ENCODE measurements at regions not wholly inside any gene's neighbourhood (a gene's known extent, or its start where the extent isn't known, plus 50 kb on each side); places are given as distances from the start of the nearest gene placed in this dataset.

DNA sequence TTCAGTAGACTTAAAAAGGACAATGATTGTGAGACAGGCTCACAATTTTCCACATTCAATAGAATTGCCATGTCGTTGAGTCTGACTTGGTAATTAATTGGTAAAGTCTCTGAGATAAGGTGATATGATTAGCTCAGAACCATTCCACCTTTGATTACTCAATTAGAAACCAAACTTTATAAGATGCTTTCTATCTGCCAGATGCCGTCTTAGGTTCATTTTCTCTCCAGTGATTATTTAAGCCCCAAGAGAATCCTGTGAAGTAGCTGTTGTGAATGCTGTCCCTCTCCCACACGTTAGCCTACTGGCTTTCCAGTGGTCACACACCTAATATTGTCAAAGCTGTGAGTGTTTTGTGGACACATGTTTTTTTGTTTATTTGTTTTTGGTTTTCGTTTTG lies 528.9 kb upstream of the ZNF462 start:
- no peak for TF ChIP-seq POLR2AphosphoS5 (IDR thresholded peaks at IDR 0.05)
- TF ChIP-seq CTCF (IDR thresholded peaks at IDR 0.05) = no peak
- TF ChIP-seq EP300 (IDR thresholded peaks at IDR 0.05; ENCODE audit: low read depth) = no peak
- no peak for TF ChIP-seq POLR2A (IDR thresholded peaks at IDR 0.05)
- WGBS, 2 donors (ENCODE audit: low coverage in 1 of 2) = 54 to 63% methylated on average over 4 of the region's 4 CpGs
- H3K9me3 ChIP-seq = no peaks in the 10 kb centered on the region
- intact Hi-C loops (cut with DNase I; ENCODE audit: low total_unique reads) = no loop called here
- H3K27me3 ChIP-seq = no peaks in the 10 kb centered on the region
- in situ Hi-C loops (cut with MboI; ENCODE audit: low pct_ligation_motif_present in 1 of 4, low pct_unique_long_range_greater_than_20kb in 1 of 4, low sequenced_read_pairs in 3 of 4) = no loop called here
- no peak for DNase-seq
- H3K4me1 ChIP-seq = no peaks in the 10 kb centered on the region
- H3K27ac ChIP-seq = no peak overlapping the region
- H3K4me3 ChIP-seq = no peak overlapping the region
- H3K36me3 ChIP-seq = no peaks in the 10 kb centered on the region

DNA sequence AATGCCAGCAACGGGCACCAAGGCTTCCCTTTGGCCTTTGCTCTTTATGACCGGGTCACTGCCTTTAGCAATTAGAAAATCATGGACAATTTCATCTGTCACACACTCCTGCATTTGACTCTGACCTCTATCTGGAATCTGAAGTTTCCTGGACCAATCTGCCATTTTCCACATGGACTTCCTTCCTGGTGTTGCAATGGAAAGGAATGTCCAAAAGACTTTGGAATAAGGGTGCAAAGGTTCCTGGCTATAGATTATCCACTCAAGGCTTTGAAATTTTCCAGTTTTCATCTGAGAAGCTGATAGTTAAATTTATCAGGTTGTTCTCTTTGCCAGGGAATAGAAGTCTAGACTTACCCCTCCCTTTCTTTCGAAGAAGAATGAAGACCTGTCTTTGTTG lies 523.1 kb upstream of the ZNF462 start:
- DNase-seq = no peak
- Histone ChIP-seq H3K27me3 (no peaks in the 10 kb centered on the region), H3K4me1 (no peaks in the 10 kb centered on the region), H3K9me3 (no peaks in the 10 kb centered on the region), H3K36me3 (no peaks in the 10 kb centered on the region), H3K27ac (no peak overlapping the region), H3K4me3 (no peak overlapping the region)
- 33 to 70% methylated on average over 1 to 3 of the region's 3 CpGs for WGBS, 2 donors (ENCODE audit: low coverage in 1 of 2)
- intact Hi-C loops (cut with DNase I; ENCODE audit: low total_unique reads) = no loop called here
- TF ChIP-seq CTCF (IDR thresholded peaks at IDR 0.05) (no peak), POLR2A (IDR thresholded peaks at IDR 0.05) (no peak), EP300 (IDR thresholded peaks at IDR 0.05; ENCODE audit: low read depth) (no peak), POLR2AphosphoS5 (IDR thresholded peaks at IDR 0.05) (no peak)
- in situ Hi-C loops (cut with MboI; ENCODE audit: low pct_ligation_motif_present in 1 of 4, low pct_unique_long_range_greater_than_20kb in 1 of 4, low sequenced_read_pairs in 3 of 4) = no loop called here

GRCh38 chr9:106350777-106351176 lies 512.2 kb upstream of the ZNF462 start:
- Histone ChIP-seq H3K4me3 (no peak overlapping the region), H3K9me3 (no peaks in the 10 kb centered on the region), H3K27me3 (no peaks in the 10 kb centered on the region), H3K36me3 (no peaks in the 10 kb centered on the region), H3K4me1 (no peaks in the 10 kb centered on the region), H3K27ac (no peak overlapping the region)
- in situ Hi-C loops (cut with MboI; ENCODE audit: low pct_ligation_motif_present in 1 of 4, low pct_unique_long_range_greater_than_20kb in 1 of 4, low sequenced_read_pairs in 3 of 4) = no loop called here
- WGBS, 2 donors (ENCODE audit: low coverage in 1 of 2) = 68 to 80% methylated on average over 1 of the region's 1 CpG
- TF ChIP-seq POLR2A (IDR thresholded peaks at IDR 0.05) (no peak), POLR2AphosphoS5 (IDR thresholded peaks at IDR 0.05) (no peak), EP300 (IDR thresholded peaks at IDR 0.05; ENCODE audit: low read depth) (no peak), CTCF (IDR thresholded peaks at IDR 0.05) (no peak)
- intact Hi-C loops (cut with DNase I; ENCODE audit: low total_unique reads) = no loop called here
- no peak for DNase-seq

DNA sequence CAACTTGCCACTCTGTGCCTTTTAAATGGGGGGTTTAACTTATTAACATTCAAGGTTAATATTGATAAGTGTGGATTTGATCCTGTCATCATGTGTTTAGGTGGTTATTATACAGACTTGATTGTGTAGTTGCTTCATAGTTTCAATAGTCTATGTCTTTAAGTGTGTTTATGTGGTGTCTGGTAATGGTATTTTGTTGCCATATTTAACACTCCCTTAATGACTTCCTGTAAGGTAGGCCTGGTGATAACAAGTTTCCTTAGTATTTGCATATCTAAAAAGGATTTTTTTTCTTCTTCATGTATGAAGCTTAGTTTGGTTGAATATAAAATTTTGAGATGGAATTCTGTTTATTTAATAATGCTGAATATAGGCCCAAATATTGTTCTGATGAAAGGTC lies 506.0 kb upstream of the ZNF462 start:
- H3K36me3 ChIP-seq = no peaks in the 10 kb centered on the region
- H3K4me3 ChIP-seq = no peak overlapping the region
- H3K4me1 ChIP-seq = no peaks in the 10 kb centered on the region
- H3K27me3 ChIP-seq = no peaks in the 10 kb centered on the region
- no peak for DNase-seq
- intact Hi-C loops (cut with DNase I; ENCODE audit: low total_unique reads) (no loop called here), in situ Hi-C loops (cut with MboI; ENCODE audit: low pct_ligation_motif_present in 1 of 4, low pct_unique_long_range_greater_than_20kb in 1 of 4, low sequenced_read_pairs in 3 of 4) (no loop called here)
- no peak for TF ChIP-seq CTCF (IDR thresholded peaks at IDR 0.05)
- no peak for TF ChIP-seq EP300 (IDR thresholded peaks at IDR 0.05; ENCODE audit: low read depth)
- TF ChIP-seq POLR2A (IDR thresholded peaks at IDR 0.05) = no peak
- no peak for TF ChIP-seq POLR2AphosphoS5 (IDR thresholded peaks at IDR 0.05)
- H3K27ac ChIP-seq = no peak overlapping the region
- H3K9me3 ChIP-seq = no peaks in the 10 kb centered on the region
